Panc1 (cell line): ENCODE measurements at regions not wholly inside any gene's neighbourhood (a gene's known extent, or its start where the extent isn't known, plus 50 kb on each side); places are given as distances from the start of the nearest gene placed in this dataset.

Experiments used
- CTCF ChIP-seq: fragments of 450-650 bp; IDR thresholded peaks from 2 replicates; pipeline ENCODE4 v1.5.1; 2017; ENCODE audit warnings: mild to moderate bottlenecking
- POLR2AphosphoS5 ChIP-seq: IDR thresholded peaks from 2 replicates; pipeline ENCODE4 v1.6.1; 2012; ENCODE audit warnings: mild to moderate bottlenecking, low read depth, low read length, moderate library complexity
- REST ChIP-seq, 2 experiments: IDR thresholded peaks; 2 replicates each; pipeline ENCODE4 v1.6.1; 2011 to 2012; ENCODE audit warnings: low read depth in 2 of 2, control low read depth in 1 of 2, low read length in 1 of 2, mild to moderate bottlenecking in 1 of 2, moderate library complexity in 1 of 2; ENCODE audit not compliant: insufficient read depth in 1 of 2
- SIN3A ChIP-seq: IDR thresholded peaks from 2 replicates; pipeline ENCODE4 v1.6.1; 2012; ENCODE audit warnings: low read depth, mild to moderate bottlenecking, low read length, moderate library complexity, borderline replicate concordance; ENCODE audit not compliant: insufficient read depth
- TCF7L2 ChIP-seq: IDR thresholded peaks from 2 replicates; pipeline ENCODE4 v1.6.1; 2011; ENCODE audit warnings: mild to moderate bottlenecking, low read depth, low read length, inconsistent platforms

GRCh38 chr10:84719687-84720086 lies 391.3 kb downstream of the CCSER2 start:
- TF ChIP-seq CTCF (no peak), REST (IDR thresholded peaks at IDR 0.05; ENCODE audit: insufficient read depth in 1 of 2, low read depth in 2 of 2, low read length in 1 of 2) (no peak), POLR2AphosphoS5 (no peak), SIN3A (no peak), TCF7L2 (no peak)
